ENCODE measurements at regions not wholly inside any gene's neighbourhood (a gene's known extent, or its start where the extent isn't known, plus 50 kb on each side); places are given as distances from the start of the nearest gene placed in this dataset.

DNA sequence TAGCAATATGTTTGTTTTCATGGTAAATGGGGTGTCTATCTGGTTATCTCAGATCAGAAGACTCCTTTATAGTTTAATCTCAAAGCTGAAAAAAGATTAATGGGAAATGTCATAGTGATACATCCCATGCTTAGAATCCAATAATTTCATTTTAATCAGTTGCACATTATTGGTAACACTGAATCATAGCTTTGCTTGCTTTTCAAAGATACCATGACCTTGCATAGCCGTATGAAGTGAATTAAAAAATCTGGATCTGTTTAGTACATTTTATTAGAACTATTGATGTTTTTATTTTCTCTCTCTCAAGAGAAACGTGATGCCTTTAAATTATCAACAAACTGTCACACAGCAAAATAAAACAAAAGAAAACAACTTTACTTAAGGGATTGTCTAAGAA lies 506.7 kb upstream of the SGO1 start:
- no peak overlapping the region for H2AFZ ChIP-seq (ENCODE audit: low read length)

GRCh38 chr3:20683910-20684309 lies 497.9 kb upstream of the SGO1 start:
- Histone ChIP-seq H3F3A (ENCODE audit: low read depth) (no peaks in the 10 kb centered on the region), H3K9me3 (ENCODE audit: insufficient read depth, low read depth, low read length) (no peaks in the 10 kb centered on the region), H3K4me2 (ENCODE audit: low read depth, low read length, poor library complexity, severe bottlenecking) (no peak overlapping the region), H3K27me3 (ENCODE audit: insufficient read depth, low read length, poor library complexity, severe bottlenecking) (no peaks in the 10 kb centered on the region), H4K20me1 (ENCODE audit: insufficient read depth, low read length, poor library complexity, severe bottlenecking) (no peaks in the 10 kb centered on the region), H3K79me2 (ENCODE audit: insufficient read depth, low read length) (no peaks in the 10 kb centered on the region), H3K9ac (ENCODE audit: low read depth, low read length, poor library complexity, severe bottlenecking) (no peak overlapping the region), H3K36me3 (ENCODE audit: insufficient read depth, low read length) (no peaks in the 10 kb centered on the region), H2AFZ (ENCODE audit: low read length) (no peak overlapping the region), H3K9me2 (replicated peaks; ENCODE audit: low read depth, low read length) (no peaks in the 10 kb centered on the region), H3K4me3 (ENCODE audit: low read length, poor library complexity, severe bottlenecking) (no peak overlapping the region), H3K4me1 (ENCODE audit: insufficient read depth, low read length, poor library complexity, severe bottlenecking) (no peaks in the 10 kb centered on the region)
- TF ChIP-seq EZH2phosphoT487 (IDR thresholded peaks at IDR 0.05; ENCODE audit: borderline replicate concordance) (no peak), CTCF (conservative IDR thresholded peaks at IDR 0.05; ENCODE audit: low read length) (no peak)

More for the DNA sequence above, 506.7 kb upstream of the SGO1 start:
- H3K9ac ChIP-seq (ENCODE audit: low read depth, low read length, poor library complexity, severe bottlenecking): no peak overlapping the region
- H3K9me2 ChIP-seq (replicated peaks; ENCODE audit: low read depth, low read length): no peaks in the 10 kb centered on the region
- no peaks in the 10 kb centered on the region for H3F3A ChIP-seq (ENCODE audit: low read depth)
- no peaks in the 10 kb centered on the region for H3K4me1 ChIP-seq (ENCODE audit: insufficient read depth, low read length, poor library complexity, severe bottlenecking)
- no peaks in the 10 kb centered on the region for H3K36me3 ChIP-seq (ENCODE audit: insufficient read depth, low read length)
- H4K20me1 ChIP-seq (ENCODE audit: insufficient read depth, low read length, poor library complexity, severe bottlenecking): no peaks in the 10 kb centered on the region
- no peaks in the 10 kb centered on the region for H3K9me3 ChIP-seq (ENCODE audit: insufficient read depth, low read depth, low read length)
- no peaks in the 10 kb centered on the region for H3K79me2 ChIP-seq (ENCODE audit: insufficient read depth, low read length)
- TF ChIP-seq CTCF (conservative IDR thresholded peaks at IDR 0.05; ENCODE audit: low read length) (no peak), EZH2phosphoT487 (IDR thresholded peaks at IDR 0.05; ENCODE audit: borderline replicate concordance) (no peak)
- H3K27me3 ChIP-seq (ENCODE audit: insufficient read depth, low read length, poor library complexity, severe bottlenecking): no peaks in the 10 kb centered on the region
- no peak overlapping the region for H3K4me3 ChIP-seq (ENCODE audit: low read length, poor library complexity, severe bottlenecking)
- H3K4me2 ChIP-seq (ENCODE audit: low read depth, low read length, poor library complexity, severe bottlenecking): no peak overlapping the region

DNA sequence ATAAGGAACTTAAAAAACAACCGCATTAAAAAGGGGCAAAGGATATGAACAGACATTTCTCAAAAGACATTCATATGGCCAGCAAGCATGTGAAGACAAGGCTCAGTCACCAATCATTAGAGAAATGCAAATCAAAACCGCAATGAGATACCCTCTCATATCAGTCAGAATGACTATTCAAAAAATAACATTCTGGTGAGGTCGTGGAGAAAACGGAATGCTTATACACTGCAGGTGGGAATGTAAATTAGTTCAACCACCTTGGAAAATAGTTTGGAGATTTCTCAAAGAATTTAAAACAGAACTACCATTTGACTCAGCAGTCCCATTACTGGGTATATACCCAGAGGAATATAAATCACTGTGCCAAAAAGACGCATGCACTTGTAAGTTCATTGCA lies 496.6 kb upstream of the SGO1 start:
- Histone ChIP-seq H3K79me2 (ENCODE audit: insufficient read depth, low read length) (no peaks in the 10 kb centered on the region), H3K4me2 (ENCODE audit: low read depth, low read length, poor library complexity, severe bottlenecking) (no peak overlapping the region), H3K36me3 (ENCODE audit: insufficient read depth, low read length) (no peaks in the 10 kb centered on the region), H2AFZ (ENCODE audit: low read length) (no peak overlapping the region), H4K20me1 (ENCODE audit: insufficient read depth, low read length, poor library complexity, severe bottlenecking) (no peaks in the 10 kb centered on the region), H3K27me3 (ENCODE audit: insufficient read depth, low read length, poor library complexity, severe bottlenecking) (no peaks in the 10 kb centered on the region), H3K9ac (ENCODE audit: low read depth, low read length, poor library complexity, severe bottlenecking) (no peak overlapping the region), H3K4me3 (ENCODE audit: low read length, poor library complexity, severe bottlenecking) (no peak overlapping the region), H3K4me1 (ENCODE audit: insufficient read depth, low read length, poor library complexity, severe bottlenecking) (no peaks in the 10 kb centered on the region), H3K9me2 (replicated peaks; ENCODE audit: low read depth, low read length) (no peaks in the 10 kb centered on the region), H3K9me3 (ENCODE audit: insufficient read depth, low read depth, low read length) (no peaks in the 10 kb centered on the region), H3F3A (ENCODE audit: low read depth) (no peaks in the 10 kb centered on the region)
- TF ChIP-seq EZH2phosphoT487 (IDR thresholded peaks at IDR 0.05; ENCODE audit: borderline replicate concordance): no peak
- no peak for TF ChIP-seq CTCF (conservative IDR thresholded peaks at IDR 0.05; ENCODE audit: low read length)

All from Loucy (cell line).